Astrocyte of the cerebellum (primary cell): ENCODE measurements at regions not wholly inside any gene's neighbourhood (a gene's known extent, or its start where the extent isn't known, plus 50 kb on each side); places are given as distances from the start of the nearest gene placed in this dataset.
"Not testable (repeated sequence)": the region's sequence is repeated elsewhere in the genome, so short reads cannot be mapped to it uniquely, and the experiment has no call there.

Source experiments
- DNase-seq: peaks from one replicate; pipeline ENCODE4 v3.0.0-alpha.2; 2011; ENCODE audit warnings: low read depth
- H3K4me3 ChIP-seq: 2 replicates; pipeline ENCODE4 v1.5.1; 2011; ENCODE audit warnings: mild to moderate bottlenecking, low read depth, low read length, moderate library complexity
- CTCF ChIP-seq: IDR thresholded peaks from 2 replicates; pipeline ENCODE4 v1.5.1; 2012; ENCODE audit warnings: low read length, low read depth, moderate library complexity, mild to moderate bottlenecking; ENCODE audit errors: missing control alignments
- in situ Hi-C: cut with HindIII; loops from 2 replicates; pipeline ENCODE4 v1.10.0; 2017; ENCODE audit warnings: low sequenced_read_pairs

- H3K4me3 ChIP-seq: no peak overlapping the region
- no peak for TF ChIP-seq CTCF
- no peak for DNase-seq
- in situ Hi-C loops: no loop called here
These were observed 116.8 kb upstream of the NKX1-1 start for GRCh38 chr4:1523033-1523432.

GRCh38 chr4:1522606-1523005 is 116.4 kb upstream of the NKX1-1 start:
- in situ Hi-C loops: no loop called here
- no peak for TF ChIP-seq CTCF
- no peak for DNase-seq
- H3K4me3 ChIP-seq: no peak overlapping the region

GRCh38 chr4:1521821-1522361 is 115.6 kb upstream of the NKX1-1 start:
- no peak for DNase-seq
- in situ Hi-C loops: no loop called here
- TF ChIP-seq CTCF: no peak

DNA sequence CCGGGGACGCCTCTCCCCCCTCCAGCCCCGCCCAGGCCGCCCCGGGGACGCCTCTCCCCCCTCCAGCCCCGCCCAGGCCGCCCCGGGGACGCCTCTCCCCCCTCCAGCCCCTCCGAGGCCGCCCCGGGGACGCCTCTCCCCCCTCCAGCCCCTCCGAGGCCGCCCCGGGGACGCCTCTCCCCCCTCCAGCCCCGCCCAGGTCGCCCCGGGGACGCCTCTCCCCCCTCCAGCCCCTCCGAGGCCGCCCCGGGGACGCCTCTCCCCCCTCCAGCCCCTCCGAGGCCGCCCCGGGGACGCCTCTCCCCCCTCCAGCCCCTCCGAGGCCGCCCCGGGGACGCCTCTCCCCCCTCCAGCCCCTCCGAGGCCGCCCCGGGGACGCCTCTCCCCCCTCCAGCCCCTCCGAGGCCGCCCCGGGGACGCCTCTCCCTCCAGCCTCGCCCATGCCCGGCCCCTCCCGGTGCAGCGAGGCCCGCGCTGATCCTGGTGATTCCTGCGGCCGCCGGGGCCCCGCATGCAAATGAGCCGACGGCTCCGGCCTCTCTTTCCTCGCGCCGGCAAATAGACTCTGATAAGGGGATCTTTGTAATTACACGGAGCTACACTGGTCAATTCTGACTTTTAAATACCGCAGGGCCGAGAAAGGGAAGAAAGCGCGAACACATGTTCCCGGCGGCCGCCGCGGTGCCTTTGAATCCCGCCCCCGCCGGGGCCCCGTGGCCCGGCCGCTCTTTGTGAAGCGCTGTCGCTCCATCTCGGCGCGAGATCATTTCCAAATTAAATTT is 114.7 kb upstream of the NKX1-1 start:
- in situ Hi-C loops, DNase-seq, H3K4me3 ChIP-seq: not testable (repeated sequence)

More at GRCh38 chr4:1521821-1522361, 115.6 kb upstream of the NKX1-1 start:
- H3K4me3 ChIP-seq: no peak overlapping the region

DNA sequence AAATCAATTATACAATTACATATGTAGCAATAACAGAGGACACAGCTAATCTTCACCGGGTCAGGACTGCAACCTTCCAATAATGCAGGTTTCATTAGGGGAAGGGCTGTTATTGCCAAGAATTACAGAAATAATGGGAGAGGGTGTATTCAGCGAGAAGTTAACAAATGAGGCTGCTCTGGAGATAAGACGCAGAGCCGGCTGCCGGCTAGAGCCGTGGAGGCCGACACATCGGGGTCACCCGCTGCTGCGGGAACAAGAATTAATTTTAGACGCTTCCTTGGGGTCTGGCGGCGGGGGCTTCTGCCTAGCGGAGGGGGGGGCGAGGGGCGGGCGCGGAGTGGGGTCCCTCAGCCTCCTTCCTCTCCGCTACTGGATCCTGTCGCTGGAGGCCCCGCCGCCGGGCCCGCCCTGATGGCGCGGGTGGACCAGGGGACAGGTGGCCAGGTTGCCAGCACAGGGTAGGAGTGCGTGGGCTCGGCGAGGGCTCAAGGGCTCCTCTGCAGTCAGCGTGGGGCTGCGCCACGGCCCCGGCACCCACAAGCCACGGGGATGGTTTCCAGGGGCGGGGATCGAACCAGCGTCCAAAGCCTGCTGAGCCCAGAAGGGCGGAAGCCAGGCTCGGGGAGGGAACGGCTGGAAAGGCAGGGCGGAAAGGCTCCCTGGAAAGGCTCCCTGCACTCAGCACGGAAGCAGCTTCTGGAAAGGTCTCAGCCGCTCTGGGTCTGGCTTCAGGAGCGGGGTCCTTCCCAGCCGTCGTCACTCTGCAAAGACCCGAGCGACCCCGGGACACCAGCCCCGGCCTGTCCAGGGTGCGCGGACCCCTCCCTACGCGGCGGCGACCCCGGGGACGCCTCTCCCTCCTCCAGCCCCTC is 113.8 kb upstream of the NKX1-1 start:
- in situ Hi-C loops: no loop called here
- H3K4me3 ChIP-seq: no peak overlapping the region
- TF ChIP-seq CTCF: no peak
- no peak for DNase-seq

- DNase-seq: no peak
- in situ Hi-C loops: no loop called here
- H3K4me3 ChIP-seq: no peak overlapping the region
- no peak for TF ChIP-seq CTCF
These were observed 112.9 kb upstream of the NKX1-1 start for GRCh38 chr4:1518997-1519700.
